ENCODE measurements at regions not wholly inside any gene's neighbourhood (a gene's known extent, or its start where the extent isn't known, plus 50 kb on each side); places are given as distances from the start of the nearest gene placed in this dataset.
A peak's percentile ranks its signal among the peaks of the same experiment; 100 is the strongest.

DNA sequence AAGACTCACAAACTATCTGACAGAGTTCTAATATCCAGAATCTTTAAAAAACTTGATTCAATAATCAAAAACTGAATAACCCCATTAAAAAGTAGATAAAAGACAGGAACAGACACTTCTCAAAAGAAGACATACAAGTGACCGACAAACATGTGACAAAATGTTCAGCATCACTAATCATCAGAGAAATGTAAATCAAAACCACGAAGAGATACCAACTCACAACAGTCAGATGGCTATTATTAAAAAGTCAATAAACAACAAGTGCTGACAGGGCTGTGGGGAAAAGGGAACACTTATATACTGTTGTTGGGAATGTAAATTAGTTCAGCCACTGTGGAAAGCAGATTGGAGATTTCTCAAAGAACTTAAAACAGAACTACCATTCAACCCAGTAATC, 138.1 kb upstream of the RASGEF1B start:
- Histone ChIP-seq H3K27ac (no peak overlapping the region), H3K4me1 (no peaks in the 10 kb centered on the region), H3K27me3 (no peaks in the 10 kb centered on the region; the same call in 1 of the 2 replicates), H3K36me3 (no peaks in the 10 kb centered on the region), H3K4me3 (no peak overlapping the region), H3K9me3 (replicated peaks) (no peaks in the 10 kb centered on the region)
- DNase-seq, result no peak

GRCh38 chr4:81607950-81608349, 136.2 kb upstream of the RASGEF1B start:
- no peak for DNase-seq
- Histone ChIP-seq H3K9me3 (replicated peaks) (no peaks in the 10 kb centered on the region), H3K27me3 (no peaks in the 10 kb centered on the region; the same call in 1 of the 2 replicates), H3K27ac (no peak overlapping the region), H3K4me3 (no peak overlapping the region), H3K4me1 (no peaks in the 10 kb centered on the region), H3K36me3 (no peaks in the 10 kb centered on the region)

GRCh38 chr4:81606801-81607501, 135.2 kb upstream of the RASGEF1B start:
- no peak for DNase-seq
- Histone ChIP-seq H3K9me3 (replicated peaks) (no peaks in the 10 kb centered on the region), H3K4me3 (no peak overlapping the region), H3K27ac (no peak overlapping the region), H3K4me1 (no peaks in the 10 kb centered on the region), H3K27me3 (no peaks in the 10 kb centered on the region; the same call in 1 of the 2 replicates), H3K36me3 (no peaks in the 10 kb centered on the region)

- no peaks in the 10 kb centered on the region for H3K4me1 ChIP-seq
- no peaks in the 10 kb centered on the region for H3K9me3 ChIP-seq (replicated peaks)
- no peaks in the 10 kb centered on the region; the same call in 1 of the 2 replicates for H3K27me3 ChIP-seq
- DNase-seq, result no peak
- H3K27ac ChIP-seq, result no peak overlapping the region
- H3K36me3 ChIP-seq, result no peaks in the 10 kb centered on the region
- H3K4me3 ChIP-seq, result no peak overlapping the region
These were observed 134.5 kb upstream of the RASGEF1B start for GRCh38 chr4:81606166-81606565.

DNA sequence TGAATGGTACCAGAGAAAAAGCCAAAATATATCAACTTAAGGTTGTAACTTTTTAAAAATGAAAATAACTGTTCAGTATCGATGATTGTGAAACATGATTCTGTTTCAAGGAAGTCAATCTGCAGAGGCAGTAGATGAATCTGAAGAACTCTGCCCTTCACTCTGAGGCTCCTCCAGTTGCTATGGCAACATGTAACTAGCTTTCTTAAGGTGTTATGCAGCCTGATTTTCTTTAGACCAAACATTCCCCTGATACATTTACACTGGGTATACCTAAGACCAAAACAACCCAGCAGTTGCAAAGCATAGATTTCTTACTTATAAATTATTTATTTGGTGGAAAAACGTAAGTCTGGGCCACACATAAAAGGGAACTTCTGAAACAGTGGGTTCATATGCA, 133.6 kb upstream of the RASGEF1B start:
- Histone ChIP-seq H3K27me3 (no peaks in the 10 kb centered on the region; the same call in 1 of the 2 replicates), H3K4me3 (no peak overlapping the region), H3K36me3 (no peaks in the 10 kb centered on the region), H3K27ac (no peak overlapping the region), H3K4me1 (peaks cover 3% of the 10 kb centered on the region; the same call in 1 of the 2 replicates), H3K9me3 (replicated peaks) (no peaks in the 10 kb centered on the region)
- no peak for DNase-seq

DNA sequence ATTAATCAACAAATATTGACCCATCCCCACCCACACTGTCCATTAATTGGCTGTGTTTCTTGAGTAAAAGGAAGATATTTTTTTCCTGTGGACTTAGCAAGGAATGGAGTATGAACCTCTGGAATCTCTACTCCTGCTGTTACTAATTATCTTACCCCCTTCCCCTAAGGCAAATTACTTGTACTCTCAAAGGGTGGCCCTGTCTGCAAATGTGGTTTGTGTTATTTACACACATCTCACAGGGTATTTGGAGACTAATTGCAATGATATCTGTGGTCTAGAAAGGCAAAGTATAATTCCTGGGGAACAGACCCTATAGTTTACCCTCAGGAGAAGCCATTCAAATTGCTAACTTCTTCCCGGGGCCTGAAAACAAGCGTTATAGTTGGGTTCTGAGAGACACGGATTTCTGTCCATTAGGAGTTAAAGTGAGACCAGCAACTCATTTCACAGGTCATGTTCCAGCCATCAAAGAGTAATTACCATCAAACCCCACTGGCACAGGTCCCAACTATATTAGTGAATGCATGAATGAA, 133.0 kb upstream of the RASGEF1B start:
- H3K27ac ChIP-seq, result no peak overlapping the region
- H3K9me3 ChIP-seq (replicated peaks), result no peaks in the 10 kb centered on the region
- H3K4me3 ChIP-seq, result no peak overlapping the region
- no peaks in the 10 kb centered on the region for H3K36me3 ChIP-seq
- H3K27me3 ChIP-seq, result no peaks in the 10 kb centered on the region; the same call in 1 of the 2 replicates
- no peak for DNase-seq
- H3K4me1 ChIP-seq, result peaks cover 3% of the 10 kb centered on the region; the same call in 1 of the 2 replicates

DNA sequence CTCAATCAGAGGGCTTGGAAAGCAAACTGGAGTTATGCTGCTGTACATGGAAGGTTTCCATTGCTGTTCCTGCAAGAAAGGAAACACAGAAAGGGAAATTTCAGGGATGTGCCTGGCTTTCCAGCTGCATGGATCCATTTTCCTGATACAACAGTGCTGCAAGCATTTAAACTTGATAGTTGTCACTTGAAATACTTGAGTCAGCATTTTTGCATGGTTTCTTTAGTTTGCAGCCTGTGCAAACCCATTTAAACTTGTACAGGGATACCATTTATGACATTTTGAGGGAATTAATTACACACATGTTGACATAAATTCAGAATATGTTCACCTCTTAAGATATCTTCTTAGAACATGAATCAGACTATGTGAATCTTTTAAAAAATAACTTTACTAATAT, 131.1 kb upstream of the RASGEF1B start:
- Histone ChIP-seq H3K4me1 (peaks cover 3% of the 10 kb centered on the region; the same call in 1 of the 2 replicates), H3K9me3 (replicated peaks) (no peaks in the 10 kb centered on the region), H3K27ac (no peak overlapping the region), H3K27me3 (no peaks in the 10 kb centered on the region; the same call in 1 of the 2 replicates), H3K4me3 (no peak overlapping the region), H3K36me3 (no peaks in the 10 kb centered on the region)
- DNase-seq, result no peak

DNA sequence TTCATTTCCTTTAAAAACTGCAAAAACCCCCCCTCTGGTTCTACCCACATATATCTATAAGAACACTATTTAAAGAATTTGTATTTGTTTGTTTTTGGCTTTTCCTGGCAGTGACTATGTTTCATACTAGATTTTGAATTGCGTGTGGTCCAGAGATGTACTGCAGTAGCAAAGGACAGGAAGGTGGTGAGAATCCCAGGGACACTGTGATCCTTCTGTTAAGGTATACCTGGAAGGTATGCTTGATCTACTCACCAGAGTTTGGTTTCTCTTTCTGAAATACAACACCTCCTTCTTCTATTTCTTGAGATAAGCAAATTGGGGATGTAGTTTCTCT, 129.6 kb upstream of the RASGEF1B start:
- Histone ChIP-seq H3K4me3 (no peak overlapping the region), H3K9me3 (replicated peaks) (no peaks in the 10 kb centered on the region), H3K27ac (no peak overlapping the region), H3K36me3 (no peaks in the 10 kb centered on the region), H3K27me3 (no peaks in the 10 kb centered on the region; the same call in 1 of the 2 replicates), H3K4me1 (peaks cover 3% of the 10 kb centered on the region; the same call in 1 of the 2 replicates)
- DNase-seq, result no peak

- Histone ChIP-seq H3K27ac (no peak overlapping the region), H3K27me3 (no peaks in the 10 kb centered on the region; the same call in 1 of the 2 replicates), H3K9me3 (replicated peaks) (no peaks in the 10 kb centered on the region), H3K4me3 (no peak overlapping the region), H3K4me1 (peaks cover 3% of the 10 kb centered on the region; the same call in 1 of the 2 replicates), H3K36me3 (no peaks in the 10 kb centered on the region)
- DNase-seq, result peak; percentile 30 to 46
These were observed 129.0 kb upstream of the RASGEF1B start for GRCh38 chr4:81600520-81601357.

GRCh38 chr4:81599742-81600380, 128.2 kb upstream of the RASGEF1B start:
- H3K4me3 ChIP-seq, result no peak overlapping the region
- H3K27ac ChIP-seq, result no peak overlapping the region
- no peaks in the 10 kb centered on the region; the same call in 1 of the 2 replicates for H3K27me3 ChIP-seq
- no peak for DNase-seq
- H3K9me3 ChIP-seq (replicated peaks), result no peaks in the 10 kb centered on the region
- peaks cover 3% of the 10 kb centered on the region; the same call in 1 of the 2 replicates for H3K4me1 ChIP-seq
- no peaks in the 10 kb centered on the region for H3K36me3 ChIP-seq

DNA sequence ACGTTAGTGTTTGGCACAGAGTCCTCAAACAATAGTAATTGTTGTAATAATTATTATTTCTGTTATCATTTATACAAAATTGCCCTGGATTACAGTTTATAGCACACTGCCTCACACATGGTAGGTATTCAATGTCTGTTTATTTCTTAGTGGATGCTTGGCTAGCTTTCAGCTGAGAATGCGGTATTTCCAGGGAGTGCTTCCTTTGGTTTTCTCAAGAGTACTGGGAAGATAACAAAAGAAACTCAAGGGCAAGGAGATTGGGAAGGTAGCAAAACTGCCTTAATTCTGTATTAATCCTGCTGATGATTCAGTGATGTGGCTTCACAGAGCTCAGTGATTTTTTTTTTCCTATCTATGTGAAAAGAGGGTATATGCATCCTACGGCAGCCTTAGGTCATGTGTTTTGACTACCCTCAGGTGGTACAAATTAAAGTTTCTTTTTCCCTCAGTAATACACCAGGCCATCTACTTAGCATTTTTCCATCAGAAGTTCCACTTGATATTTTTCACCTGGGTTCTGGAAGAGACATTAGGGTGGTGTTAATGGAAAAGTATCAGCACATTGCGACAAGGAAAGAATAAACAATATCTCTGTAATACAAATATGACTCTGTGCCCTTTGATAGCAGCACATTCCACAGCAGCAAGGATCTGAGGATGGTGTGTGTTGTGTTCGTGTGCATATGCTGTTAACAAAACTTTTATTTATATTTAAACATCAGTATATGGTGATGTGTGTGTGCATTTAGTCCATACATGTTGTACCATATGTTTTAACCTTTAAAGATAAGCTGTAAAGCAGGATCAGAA, 124.3 kb upstream of the RASGEF1B start:
- DNase-seq, result no peak
- Histone ChIP-seq H3K4me1 (peaks cover 3% of the 10 kb centered on the region; the same call in 1 of the 2 replicates), H3K4me3 (no peak overlapping the region), H3K9me3 (replicated peaks) (no peaks in the 10 kb centered on the region), H3K27ac (no peak overlapping the region), H3K36me3 (no peaks in the 10 kb centered on the region), H3K27me3 (no peaks in the 10 kb centered on the region)

DNA sequence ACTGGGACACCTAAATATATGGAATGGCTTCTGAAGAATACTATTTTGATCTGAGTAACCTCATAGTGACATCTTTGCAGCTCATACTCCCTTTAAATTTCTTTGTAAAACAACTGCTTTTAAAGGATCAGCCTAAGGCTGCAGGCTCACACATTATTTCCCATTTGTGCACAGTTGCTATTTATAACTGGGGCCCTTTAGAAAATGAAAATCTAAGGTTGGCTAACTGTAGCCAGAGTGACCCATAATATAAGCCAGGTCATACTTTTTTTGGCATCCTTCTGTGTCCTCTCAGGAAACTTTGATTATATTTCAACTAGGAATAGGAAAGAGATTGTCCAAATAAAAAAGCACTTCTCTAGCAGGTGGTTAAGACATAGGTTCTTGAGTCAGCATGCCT, 123.6 kb upstream of the RASGEF1B start:
- no peaks in the 10 kb centered on the region for H3K9me3 ChIP-seq (replicated peaks)
- H3K4me1 ChIP-seq, result no peaks in the 10 kb centered on the region
- H3K4me3 ChIP-seq, result no peak overlapping the region
- H3K27ac ChIP-seq, result no peak overlapping the region
- no peaks in the 10 kb centered on the region for H3K27me3 ChIP-seq
- DNase-seq, result no peak
- no peaks in the 10 kb centered on the region for H3K36me3 ChIP-seq

- Histone ChIP-seq H3K27me3 (no peaks in the 10 kb centered on the region), H3K4me1 (no peaks in the 10 kb centered on the region), H3K27ac (no peak overlapping the region), H3K4me3 (no peak overlapping the region), H3K36me3 (no peaks in the 10 kb centered on the region), H3K9me3 (replicated peaks) (no peaks in the 10 kb centered on the region)
- DNase-seq, result no peak
These were observed 122.9 kb upstream of the RASGEF1B start for GRCh38 chr4:81594490-81595159.

DNA sequence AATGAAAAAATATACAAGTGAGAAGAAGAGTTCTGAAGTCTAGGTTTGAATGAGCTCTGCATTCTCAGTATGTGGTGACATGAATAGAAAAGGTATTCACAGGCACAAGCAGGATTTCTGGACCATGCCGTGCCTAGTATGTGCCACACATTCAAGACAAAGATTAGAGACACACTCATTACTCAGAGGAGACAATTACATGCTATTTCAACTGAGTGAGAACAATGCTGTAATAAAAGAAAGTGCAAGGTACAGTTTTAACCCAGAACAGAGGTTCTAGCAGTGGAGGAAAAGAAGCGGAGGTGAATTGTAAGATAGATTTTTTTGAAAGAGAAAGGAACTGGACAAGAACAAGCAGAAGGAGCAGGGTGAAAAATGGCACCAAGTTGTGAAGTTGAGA, 121.0 kb upstream of the RASGEF1B start:
- no peak for DNase-seq
- H3K27me3 ChIP-seq, result no peaks in the 10 kb centered on the region
- H3K9me3 ChIP-seq (replicated peaks), result no peaks in the 10 kb centered on the region
- H3K36me3 ChIP-seq, result no peaks in the 10 kb centered on the region
- no peaks in the 10 kb centered on the region for H3K4me1 ChIP-seq
- no peak overlapping the region for H3K27ac ChIP-seq
- no peak overlapping the region for H3K4me3 ChIP-seq
